ENCODE measurements at regions not wholly inside any gene's neighbourhood (a gene's known extent, or its start where the extent isn't known, plus 50 kb on each side); places are given as distances from the start of the nearest gene placed in this dataset.

- Histone ChIP-seq H3K9me3 (ENCODE audit: control insufficient read depth in 2 of 3, low read length in 3 of 3) (no peaks in the 10 kb centered on the region), H3K4me1 (ENCODE audit: control insufficient read depth in 2 of 2, insufficient read depth in 2 of 2, low read length in 2 of 2) (no peaks in the 10 kb centered on the region), H3K36me3 (ENCODE audit: control insufficient read depth in 2 of 3, insufficient read depth in 3 of 3, low read length in 3 of 3) (no peaks in the 10 kb centered on the region), H3K4me3 (ENCODE audit: low read length) (no peak overlapping the region), H3K27ac (ENCODE audit: low read depth, low read length) (no peak overlapping the region), H3K27me3 (ENCODE audit: control insufficient read depth in 2 of 2, insufficient read depth in 2 of 2, low read length in 2 of 2) (no peaks in the 10 kb centered on the region)
- peaks cover 0 to 8% (median 3%) of the 10 kb centered on the region in 11 donors for H3K9me3 Mint-ChIP-seq
- ChIA-PET POLR2A (no interaction called here), CTCF (no interaction called here)
- intact Hi-C loops (cut with micrococcal nuclease): no loop called here
- DNase-seq (no peak), ATAC-seq (no peak)
- H3K27me3 Mint-ChIP-seq: peaks cover 0 to 5% (median 0%) of the 10 kb centered on the region in 5 donors
- no peak overlapping the region for H3K4me3 Mint-ChIP-seq
- no peaks in the 10 kb centered on the region for H3K36me3 Mint-ChIP-seq
- H3K4me1 Mint-ChIP-seq: no peaks in the 10 kb centered on the region
- H3K27ac Mint-ChIP-seq: no peak overlapping the region
Measured at GRCh38 chr5:168054091-168054490, 237.4 kb upstream of the WWC1 start.

DNA sequence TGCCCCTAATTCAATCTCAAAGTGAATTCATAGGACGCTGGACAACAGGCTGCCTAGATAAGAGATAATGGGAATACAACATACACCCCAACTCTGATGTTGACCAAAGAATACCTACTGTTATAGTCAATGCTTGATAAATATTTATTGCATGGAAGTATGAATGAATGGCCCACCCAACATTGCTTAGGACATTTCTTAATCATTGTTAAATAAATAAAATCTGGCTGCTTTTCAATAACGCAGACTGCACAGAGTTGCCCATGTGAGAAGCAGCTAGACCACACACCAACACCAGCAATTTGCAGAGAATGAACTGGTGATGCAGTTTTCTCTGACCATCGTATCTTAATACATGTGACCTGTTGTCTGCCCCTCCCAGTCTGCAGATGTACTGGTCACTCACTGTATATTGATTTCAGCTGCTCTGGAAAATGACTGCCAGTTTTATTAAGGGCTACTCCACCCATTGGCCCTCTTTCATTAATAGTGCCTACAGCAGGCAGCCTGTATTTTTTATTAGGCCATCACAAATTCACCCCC is 236.2 kb upstream of the WWC1 start:
- no peak for ATAC-seq
- Mint-ChIP-seq H3K27me3 (peaks cover 0 to 5% (median 0%) of the 10 kb centered on the region in 5 donors), H3K4me3 (no peak overlapping the region), H3K36me3 (no peaks in the 10 kb centered on the region), H3K27ac (no peak overlapping the region), H3K9me3 (peaks cover 0 to 8% (median 3%) of the 10 kb centered on the region in 11 donors), H3K4me1 (no peaks in the 10 kb centered on the region)
- Histone ChIP-seq H3K36me3 (ENCODE audit: control insufficient read depth in 2 of 3, insufficient read depth in 3 of 3, low read length in 3 of 3) (no peaks in the 10 kb centered on the region), H3K9me3 (ENCODE audit: control insufficient read depth in 2 of 3, low read length in 3 of 3) (no peaks in the 10 kb centered on the region), H3K4me1 (ENCODE audit: control insufficient read depth in 2 of 2, insufficient read depth in 2 of 2, low read length in 2 of 2) (no peaks in the 10 kb centered on the region), H3K4me3 (ENCODE audit: low read length) (no peak overlapping the region), H3K27ac (ENCODE audit: low read depth, low read length) (no peak overlapping the region), H3K27me3 (ENCODE audit: control insufficient read depth in 2 of 2, insufficient read depth in 2 of 2, low read length in 2 of 2) (no peaks in the 10 kb centered on the region)
- no peak for DNase-seq
- ChIA-PET CTCF (no interaction called here), POLR2A (no interaction called here)
- intact Hi-C loops (cut with micrococcal nuclease): no loop called here

DNA sequence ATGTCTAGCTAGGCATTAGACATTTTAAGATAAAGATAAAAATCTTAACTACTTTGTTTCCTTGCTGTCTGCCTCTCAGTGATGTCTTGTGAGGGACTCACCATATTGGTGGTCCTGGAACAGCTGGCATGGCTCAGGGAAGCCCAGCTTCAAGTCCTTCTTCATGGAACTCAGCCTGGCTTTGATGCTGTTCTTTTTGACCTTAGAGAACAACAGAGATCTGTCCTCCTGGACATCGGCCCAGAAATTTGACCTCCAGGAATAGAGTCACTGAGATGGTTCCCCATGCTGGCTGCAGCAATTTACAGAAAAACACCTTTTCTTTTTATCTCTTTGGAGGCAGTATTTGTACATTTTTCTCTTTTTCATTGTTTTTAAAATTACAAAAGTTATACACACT is 235.5 kb upstream of the WWC1 start:
- H3K4me3 ChIP-seq (ENCODE audit: low read length): no peak overlapping the region
- ATAC-seq (no peak), DNase-seq (no peak)
- ChIA-PET CTCF (no interaction called here), POLR2A (no interaction called here)
- H3K4me1 ChIP-seq (ENCODE audit: control insufficient read depth in 2 of 2, insufficient read depth in 2 of 2, low read length in 2 of 2): no peaks in the 10 kb centered on the region
- H3K27me3 Mint-ChIP-seq: peaks cover 0 to under 1% (median 0%) of the 10 kb centered on the region in 5 donors
- intact Hi-C loops (cut with micrococcal nuclease): no loop called here
- H3K9me3 ChIP-seq (ENCODE audit: control insufficient read depth in 2 of 3, low read length in 3 of 3): no peaks in the 10 kb centered on the region
- peaks cover 0 to 8% (median 3%) of the 10 kb centered on the region in 11 donors for H3K9me3 Mint-ChIP-seq
- no peaks in the 10 kb centered on the region for H3K4me1 Mint-ChIP-seq
- no peak overlapping the region for H3K27ac Mint-ChIP-seq
- no peaks in the 10 kb centered on the region for H3K27me3 ChIP-seq (ENCODE audit: control insufficient read depth in 2 of 2, insufficient read depth in 2 of 2, low read length in 2 of 2)
- H3K36me3 ChIP-seq (ENCODE audit: control insufficient read depth in 2 of 3, insufficient read depth in 3 of 3, low read length in 3 of 3): no peaks in the 10 kb centered on the region
- no peak overlapping the region for H3K4me3 Mint-ChIP-seq
- no peak overlapping the region for H3K27ac ChIP-seq (ENCODE audit: low read depth, low read length)
- no peaks in the 10 kb centered on the region for H3K36me3 Mint-ChIP-seq

- no peaks in the 10 kb centered on the region for H3K27me3 ChIP-seq (ENCODE audit: control insufficient read depth in 2 of 2, insufficient read depth in 2 of 2, low read length in 2 of 2)
- no peaks in the 10 kb centered on the region for H3K36me3 ChIP-seq (ENCODE audit: control insufficient read depth in 2 of 3, insufficient read depth in 3 of 3, low read length in 3 of 3)
- DNase-seq: no peak
- H3K4me3 ChIP-seq (ENCODE audit: low read length): no peak overlapping the region
- no peak overlapping the region for H3K4me3 Mint-ChIP-seq
- no peak overlapping the region for H3K27ac Mint-ChIP-seq
- no peaks in the 10 kb centered on the region for H3K36me3 Mint-ChIP-seq
- CTCF ChIA-PET: no interaction called here
- H3K4me1 Mint-ChIP-seq: no peaks in the 10 kb centered on the region
- H3K9me3 Mint-ChIP-seq: peaks cover 0 to 8% (median 3%) of the 10 kb centered on the region in 11 donors
- no peaks in the 10 kb centered on the region for H3K9me3 ChIP-seq (ENCODE audit: control insufficient read depth in 2 of 3, low read length in 3 of 3)
- ATAC-seq: no peak
- H3K4me1 ChIP-seq (ENCODE audit: control insufficient read depth in 2 of 2, insufficient read depth in 2 of 2, low read length in 2 of 2): no peaks in the 10 kb centered on the region
- H3K27me3 Mint-ChIP-seq: peaks cover 0 to 4% (median 0%) of the 10 kb centered on the region in 5 donors
- intact Hi-C loops (cut with micrococcal nuclease): no loop called here
- POLR2A ChIA-PET: no interaction called here
- H3K27ac ChIP-seq (ENCODE audit: low read depth, low read length): no peak overlapping the region
Measured at GRCh38 chr5:168056499-168057182, 234.8 kb upstream of the WWC1 start.

DNA sequence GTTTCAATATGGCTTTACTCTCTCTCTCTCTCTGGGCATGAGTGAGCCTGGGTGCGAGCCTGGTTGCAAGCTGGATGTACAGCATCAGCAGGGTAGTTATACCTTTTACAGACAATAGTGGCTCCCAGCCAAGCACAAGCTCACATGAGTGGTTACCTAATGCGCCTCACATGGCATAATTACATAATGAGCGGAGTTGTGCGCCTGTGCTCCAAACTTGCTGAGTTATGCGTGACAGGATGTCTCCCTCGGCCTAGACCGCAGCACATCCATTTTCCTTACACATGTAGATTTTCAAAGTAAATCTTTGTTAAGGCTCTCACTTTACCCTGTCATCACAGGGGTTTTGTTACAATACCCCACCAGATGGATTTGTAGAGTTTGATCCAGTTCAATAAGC is 233.5 kb upstream of the WWC1 start:
- no peak for ATAC-seq
- H3K4me1 ChIP-seq (ENCODE audit: control insufficient read depth in 2 of 2, insufficient read depth in 2 of 2, low read length in 2 of 2): no peaks in the 10 kb centered on the region
- Mint-ChIP-seq H3K27ac (no peak overlapping the region), H3K9me3 (peaks cover 0 to 8% (median 3%) of the 10 kb centered on the region in 11 donors), H3K36me3 (no peaks in the 10 kb centered on the region), H3K27me3 (peaks cover 0 to 12% (median 0%) of the 10 kb centered on the region in 5 donors), H3K4me3 (no peak overlapping the region), H3K4me1 (no peaks in the 10 kb centered on the region)
- intact Hi-C loops (cut with micrococcal nuclease): no loop called here
- H3K4me3 ChIP-seq (ENCODE audit: low read length): no peak overlapping the region
- no peak overlapping the region for H3K27ac ChIP-seq (ENCODE audit: low read depth, low read length)
- POLR2A ChIA-PET: no interaction called here
- H3K9me3 ChIP-seq (ENCODE audit: control insufficient read depth in 2 of 3, low read length in 3 of 3): no peaks in the 10 kb centered on the region
- no peak for DNase-seq
- H3K27me3 ChIP-seq (ENCODE audit: control insufficient read depth in 2 of 2, insufficient read depth in 2 of 2, low read length in 2 of 2): no peaks in the 10 kb centered on the region
- CTCF ChIA-PET: no interaction called here
- no peaks in the 10 kb centered on the region for H3K36me3 ChIP-seq (ENCODE audit: control insufficient read depth in 2 of 3, insufficient read depth in 3 of 3, low read length in 3 of 3)

DNA sequence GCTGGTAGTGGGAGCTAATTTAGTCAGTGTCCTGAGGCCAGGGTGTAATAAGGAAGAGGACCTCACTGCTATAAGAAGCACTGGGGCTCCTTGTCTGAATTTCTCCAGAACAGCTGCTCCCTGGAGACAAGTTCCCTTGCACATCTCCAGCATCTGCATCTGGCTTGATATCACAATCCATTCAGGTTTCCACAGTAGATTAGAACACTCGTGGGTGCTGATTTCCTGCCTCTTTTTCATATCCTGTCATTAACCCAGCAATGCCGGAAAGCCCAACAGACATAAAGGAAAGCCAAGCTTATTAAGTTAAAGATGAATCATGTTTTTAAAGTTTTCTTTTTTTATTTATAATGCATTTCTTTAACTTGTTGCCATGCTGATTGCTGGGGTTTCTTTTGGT is 232.3 kb upstream of the WWC1 start:
- Mint-ChIP-seq H3K27ac (no peak overlapping the region), H3K4me1 (no peaks in the 10 kb centered on the region), H3K9me3 (peaks cover 0 to 8% (median 3%) of the 10 kb centered on the region in 11 donors), H3K4me3 (no peak overlapping the region), H3K27me3 (peaks cover 0 to 18% (median 0%) of the 10 kb centered on the region in 5 donors), H3K36me3 (no peaks in the 10 kb centered on the region)
- no peaks in the 10 kb centered on the region for H3K36me3 ChIP-seq (ENCODE audit: control insufficient read depth in 2 of 3, insufficient read depth in 3 of 3, low read length in 3 of 3)
- H3K9me3 ChIP-seq (ENCODE audit: control insufficient read depth in 2 of 3, low read length in 3 of 3): no peaks in the 10 kb centered on the region
- no peak for ATAC-seq
- H3K27ac ChIP-seq (ENCODE audit: low read depth, low read length): no peak overlapping the region
- no peak for DNase-seq
- ChIA-PET CTCF (no interaction called here), POLR2A (no interaction called here)
- intact Hi-C loops (cut with micrococcal nuclease): no loop called here
- H3K4me3 ChIP-seq (ENCODE audit: low read length): no peak overlapping the region
- no peaks in the 10 kb centered on the region for H3K27me3 ChIP-seq (ENCODE audit: control insufficient read depth in 2 of 2, insufficient read depth in 2 of 2, low read length in 2 of 2)
- no peaks in the 10 kb centered on the region for H3K4me1 ChIP-seq (ENCODE audit: control insufficient read depth in 2 of 2, insufficient read depth in 2 of 2, low read length in 2 of 2)

GRCh38 chr5:168062239-168062638 is 229.2 kb upstream of the WWC1 start:
- Mint-ChIP-seq H3K9me3 (peaks cover 0 to 8% (median 2%) of the 10 kb centered on the region in 11 donors), H3K27ac (no peak overlapping the region), H3K4me1 (no peaks in the 10 kb centered on the region), H3K4me3 (no peak overlapping the region), H3K36me3 (no peaks in the 10 kb centered on the region), H3K27me3 (peaks cover 0 to 18% (median 0%) of the 10 kb centered on the region in 5 donors)
- no peak overlapping the region for H3K27ac ChIP-seq (ENCODE audit: low read depth, low read length)
- H3K27me3 ChIP-seq (ENCODE audit: control insufficient read depth in 2 of 2, insufficient read depth in 2 of 2, low read length in 2 of 2): no peaks in the 10 kb centered on the region
- no peak for ATAC-seq
- ChIA-PET POLR2A (no interaction called here), CTCF (no interaction called here)
- intact Hi-C loops (cut with micrococcal nuclease): no loop called here
- H3K9me3 ChIP-seq (ENCODE audit: control insufficient read depth in 2 of 3, low read length in 3 of 3): no peaks in the 10 kb centered on the region
- no peak overlapping the region for H3K4me3 ChIP-seq (ENCODE audit: low read length)
- no peaks in the 10 kb centered on the region for H3K36me3 ChIP-seq (ENCODE audit: control insufficient read depth in 2 of 3, insufficient read depth in 3 of 3, low read length in 3 of 3)
- H3K4me1 ChIP-seq (ENCODE audit: control insufficient read depth in 2 of 2, insufficient read depth in 2 of 2, low read length in 2 of 2): no peaks in the 10 kb centered on the region
- no peak for DNase-seq

Data from naive thymus-derived CD4-positive, alpha-beta T cell (primary cell).